ENCODE measurements at regions not wholly inside any gene's neighbourhood (a gene's known extent, or its start where the extent isn't known, plus 50 kb on each side); places are given as distances from the start of the nearest gene placed in this dataset.

DNA sequence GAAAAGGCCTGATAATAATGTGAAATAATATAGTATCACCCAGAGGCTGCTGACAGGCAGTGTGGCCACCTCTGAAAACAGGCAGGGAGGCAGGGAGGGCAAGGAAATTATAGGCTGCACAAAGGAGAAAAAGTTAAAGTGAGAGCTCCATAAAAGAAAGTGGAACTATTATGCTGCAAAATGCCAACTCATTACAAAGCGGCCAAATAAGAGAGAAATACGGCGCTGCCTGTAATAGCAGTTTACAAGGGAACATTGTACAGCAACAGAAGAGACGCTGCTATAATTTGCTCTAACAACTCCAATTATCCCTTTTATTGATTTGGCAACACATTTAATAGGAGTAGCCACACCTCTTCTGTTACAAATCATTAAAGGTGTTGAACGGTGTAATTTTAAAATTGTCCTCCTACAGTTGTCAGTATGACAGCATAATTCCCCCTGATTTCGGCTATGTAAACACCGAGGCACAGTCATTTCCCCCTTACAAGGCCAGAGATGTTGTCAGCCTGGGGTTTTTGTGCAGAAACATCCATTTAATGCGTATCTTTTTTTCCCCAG is 120.3 kb downstream of the MRM1 start:
- TF ChIP-seq EP300 (IDR thresholded peaks at IDR 0.05): no peak
- Histone ChIP-seq H3K27me3 (no peaks in the 10 kb centered on the region), H3K27ac (peak overlapping the region in 2 of 4 donors; percentile 36 to 63), H3K4me1 (peaks cover 0 to 15% (median 3%) of the 10 kb centered on the region in 4 donors), H3K36me3 (no peaks in the 10 kb centered on the region), H3K4me3 (peak overlapping the region; percentile 34 to 53 (median 44)), H3K9me3 (no peaks in the 10 kb centered on the region)
- 17% methylated on average over 8 of the region's 8 CpGs for WGBS, 2 donors
- DNase-seq (ENCODE audit: low spot score in 2 of 2): no peak

DNA sequence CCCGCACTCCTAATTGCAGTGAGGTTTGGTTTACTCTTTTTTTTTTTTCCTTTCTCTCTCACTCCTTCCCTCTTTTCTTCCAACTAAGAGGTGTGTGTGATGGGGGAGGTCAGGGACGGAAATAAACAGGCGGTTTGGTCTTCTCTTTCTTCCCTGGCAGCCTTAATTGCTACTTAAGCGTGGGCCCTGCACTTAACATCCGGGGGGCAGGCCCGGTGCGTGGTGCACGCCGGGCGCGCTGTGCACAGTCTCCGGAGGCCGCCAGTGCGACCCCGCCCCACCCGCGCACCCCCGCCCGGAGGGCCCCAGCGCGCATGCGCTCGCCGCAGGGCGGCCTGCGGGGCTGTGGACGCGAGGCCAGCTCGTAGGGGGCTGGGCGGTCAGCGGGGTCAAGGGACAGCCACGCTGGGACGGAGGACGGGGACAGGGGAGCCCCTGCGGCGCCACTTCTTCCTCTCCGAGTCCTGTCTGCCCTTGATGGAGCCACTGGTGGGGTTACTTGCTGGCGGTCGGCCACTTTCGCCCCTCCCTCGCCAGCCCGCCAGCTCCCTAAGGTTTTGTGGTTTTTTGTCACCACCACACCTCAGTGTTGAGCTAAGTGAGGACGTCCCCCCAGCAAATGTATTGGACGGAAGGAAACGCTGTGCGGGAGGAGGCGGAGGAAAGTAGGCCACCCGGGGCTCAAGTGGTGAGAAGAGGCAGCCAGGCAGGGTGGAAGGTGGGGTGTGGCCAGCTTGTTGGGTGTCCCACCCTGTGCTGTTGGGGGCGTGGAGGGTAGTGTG is 120.9 kb downstream of the MRM1 start:
- TF ChIP-seq, protein P1, sequence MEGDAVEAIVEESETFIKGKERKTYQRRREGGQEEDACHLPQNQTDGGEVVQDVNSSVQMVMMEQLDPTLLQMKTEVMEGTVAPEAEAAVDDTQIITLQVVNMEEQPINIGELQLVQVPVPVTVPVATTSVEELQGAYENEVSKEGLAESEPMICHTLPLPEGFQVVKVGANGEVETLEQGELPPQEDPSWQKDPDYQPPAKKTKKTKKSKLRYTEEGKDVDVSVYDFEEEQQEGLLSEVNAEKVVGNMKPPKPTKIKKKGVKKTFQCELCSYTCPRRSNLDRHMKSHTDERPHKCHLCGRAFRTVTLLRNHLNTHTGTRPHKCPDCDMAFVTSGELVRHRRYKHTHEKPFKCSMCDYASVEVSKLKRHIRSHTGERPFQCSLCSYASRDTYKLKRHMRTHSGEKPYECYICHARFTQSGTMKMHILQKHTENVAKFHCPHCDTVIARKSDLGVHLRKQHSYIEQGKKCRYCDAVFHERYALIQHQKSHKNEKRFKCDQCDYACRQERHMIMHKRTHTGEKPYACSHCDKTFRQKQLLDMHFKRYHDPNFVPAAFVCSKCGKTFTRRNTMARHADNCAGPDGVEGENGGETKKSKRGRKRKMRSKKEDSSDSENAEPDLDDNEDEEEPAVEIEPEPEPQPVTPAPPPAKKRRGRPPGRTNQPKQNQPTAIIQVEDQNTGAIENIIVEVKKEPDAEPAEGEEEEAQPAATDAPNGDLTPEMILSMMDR (IDR thresholded peaks at IDR 0.05): no peak
- no peak for TF ChIP-seq POLR2A (IDR thresholded peaks at IDR 0.05)
- TF ChIP-seq EP300 (IDR thresholded peaks at IDR 0.05): no peak
- H3K4me3 ChIP-seq: peak overlapping the region; percentile 34 to 53 (median 44)
- H3K27ac ChIP-seq: peak overlapping the region in 2 of 4 donors; percentile 36 to 63
- no peak for DNase-seq (ENCODE audit: low spot score in 2 of 2)
- peaks cover 0 to 2% of the 10 kb centered on the region in 2 donors for H3K27me3 ChIP-seq
- H3K4me1 ChIP-seq: peaks cover 0 to 15% (median 3%) of the 10 kb centered on the region in 4 donors
- no peaks in the 10 kb centered on the region for H3K36me3 ChIP-seq
- H3K9me3 ChIP-seq: no peaks in the 10 kb centered on the region
- WGBS, 2 donors: 8 to 13% methylated on average over 28 to 41 of the region's 49 CpGs

DNA sequence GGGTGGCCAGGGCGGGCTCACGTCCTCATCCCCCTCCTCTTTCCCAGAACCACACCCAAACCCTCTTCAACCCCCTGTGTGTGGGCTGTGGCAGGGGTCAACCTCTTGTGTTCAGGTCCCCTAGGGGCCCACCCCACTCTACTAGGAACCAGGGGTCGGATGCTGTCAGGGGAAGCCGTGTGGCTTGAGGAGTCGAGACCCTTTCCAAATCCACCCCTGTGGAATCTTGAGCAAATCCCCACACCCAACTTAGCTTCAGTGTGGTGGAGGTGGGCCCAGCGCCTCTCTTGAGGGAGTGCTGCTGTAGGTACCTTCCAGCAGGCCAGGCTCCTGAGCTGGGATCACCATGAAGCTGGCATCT is 121.5 kb downstream of the MRM1 start:
- WGBS, 2 donors: 60 to 61% methylated on average over 5 to 6 of the region's 6 CpGs
- Histone ChIP-seq H3K27me3 (peaks cover 0 to 8% of the 10 kb centered on the region in 2 donors), H3K9me3 (no peaks in the 10 kb centered on the region), H3K4me3 (peak overlapping the region in 1 of 4 donors; percentile 53), H3K27ac (peak overlapping the region in 2 of 4 donors; percentile 36 to 63), H3K4me1 (peaks cover 0 to 15% (median 3%) of the 10 kb centered on the region in 4 donors), H3K36me3 (no peaks in the 10 kb centered on the region)
- no peak for TF ChIP-seq EP300 (IDR thresholded peaks at IDR 0.05)
- TF ChIP-seq, protein P1 (IDR thresholded peaks at IDR 0.05): no peak
- no peak for TF ChIP-seq POLR2A (IDR thresholded peaks at IDR 0.05)
- no peak for DNase-seq (ENCODE audit: low spot score in 2 of 2)

DNA sequence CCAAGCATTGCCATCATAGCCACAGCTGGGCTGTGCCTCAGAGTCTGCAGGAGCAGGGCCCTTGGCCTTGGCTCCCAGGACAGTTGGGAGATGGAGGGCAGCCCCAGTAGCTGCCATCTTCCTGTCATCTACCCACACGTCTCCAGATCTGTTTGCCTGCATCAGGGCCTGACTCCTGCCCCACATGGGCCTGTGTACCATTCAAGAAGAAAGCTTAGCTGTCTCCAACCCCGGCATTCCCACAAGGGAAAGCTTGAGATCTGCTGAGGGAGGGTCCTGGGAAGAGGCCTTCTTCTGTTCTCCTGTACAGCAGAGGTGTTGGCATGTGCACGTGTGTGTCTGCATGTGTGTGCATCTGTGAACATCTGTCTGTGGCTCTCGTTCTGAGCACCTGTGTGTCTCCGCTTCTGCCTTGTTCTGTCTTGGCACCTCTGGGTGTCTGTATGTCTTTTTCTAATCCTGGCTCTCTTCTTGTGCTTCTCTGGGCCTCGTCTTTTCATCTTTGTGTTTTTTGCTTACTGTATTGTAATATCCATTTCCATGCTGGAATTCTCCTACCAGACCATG is 122.2 kb downstream of the MRM1 start:
- H3K27ac ChIP-seq: no peak overlapping the region
- 75 to 78% methylated on average over 6 of the region's 6 CpGs for WGBS, 2 donors

DNA sequence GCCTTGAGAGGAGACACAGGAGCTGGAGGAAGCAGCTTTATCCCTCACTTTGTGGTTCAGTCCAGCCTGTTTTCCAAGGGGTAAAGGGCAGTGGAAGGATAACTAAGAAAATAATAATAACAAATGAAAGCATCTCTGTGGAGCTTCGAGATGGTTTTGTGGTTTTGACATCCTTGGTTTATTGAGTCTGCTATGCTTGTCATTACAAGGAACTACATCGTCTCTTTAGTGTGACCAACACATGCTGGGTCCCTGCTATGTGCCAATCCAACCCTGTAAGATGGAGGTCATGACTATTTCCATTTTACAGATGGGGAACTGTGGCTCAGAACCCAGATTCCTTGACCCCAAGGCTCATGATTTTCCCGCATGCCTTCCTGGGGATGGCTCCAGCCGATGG is 124.8 kb downstream of the MRM1 start:
- Histone ChIP-seq H3K4me3 (no peak overlapping the region), H3K9me3 (no peaks in the 10 kb centered on the region), H3K27me3 (peaks cover 0 to 41% of the 10 kb centered on the region in 2 donors), H3K27ac (no peak overlapping the region), H3K4me1 (peaks cover 0 to 23% (median 3%) of the 10 kb centered on the region in 4 donors), H3K36me3 (no peaks in the 10 kb centered on the region)
- TF ChIP-seq, protein P1 (IDR thresholded peaks at IDR 0.05): no peak
- no peak for TF ChIP-seq POLR2A (IDR thresholded peaks at IDR 0.05)
- no peak for TF ChIP-seq EP300 (IDR thresholded peaks at IDR 0.05)
- no peak for DNase-seq (ENCODE audit: low spot score in 2 of 2)
- 86 to 87% methylated on average over 4 of the region's 4 CpGs for WGBS, 2 donors

More for the DNA sequence above, 122.2 kb downstream of the MRM1 start:
- no peak for TF ChIP-seq EP300 (IDR thresholded peaks at IDR 0.05)
- no peak for TF ChIP-seq POLR2A (IDR thresholded peaks at IDR 0.05)
- TF ChIP-seq, protein P1 (IDR thresholded peaks at IDR 0.05): no peak
- Histone ChIP-seq H3K4me1 (peaks cover 0 to 18% (median 3%) of the 10 kb centered on the region in 4 donors), H3K4me3 (no peak overlapping the region), H3K27me3 (peaks cover 0 to 15% of the 10 kb centered on the region in 2 donors), H3K9me3 (no peaks in the 10 kb centered on the region), H3K36me3 (no peaks in the 10 kb centered on the region)
- DNase-seq (ENCODE audit: low spot score in 2 of 2): no peak

Measured in tibial nerve (tissue), 4 donors.